Suprapubic skin (tissue), 4 donors: ENCODE measurements at regions not wholly inside any gene's neighbourhood (a gene's known extent, or its start where the extent isn't known, plus 50 kb on each side); places are given as distances from the start of the nearest gene placed in this dataset.
"Not testable (repeated sequence)": the region's sequence is repeated elsewhere in the genome, so short reads cannot be mapped to it uniquely, and the experiment has no call there.

Source experiments
- DNase-seq, 2 donors: peaks; one replicate each; pipeline ENCODE4 v3.0.0-alpha.2; 2019; ENCODE audit warnings: low spot score in 2 of 2
- H3K27ac ChIP-seq: fragments of 200-600 bp; sonication (generic); one replicate; pipeline ENCODE4 v1.5.1; 2019
- H3K27me3 ChIP-seq: fragments of 200-600 bp; sonication (generic); one replicate; pipeline ENCODE4 v1.5.1; 2019
- H3K36me3 ChIP-seq: fragments of 200-600 bp; sonication (generic); one replicate; pipeline ENCODE4 v1.5.1; 2019
- H3K4me1 ChIP-seq: fragments of 200-600 bp; sonication (generic); one replicate; pipeline ENCODE4 v1.5.1; 2019
- H3K4me3 ChIP-seq: fragments of 200-600 bp; sonication (generic); one replicate; pipeline ENCODE4 v1.5.1; 2019; ENCODE audit warnings: mild to moderate bottlenecking
- H3K9me3 ChIP-seq: fragments of 200-600 bp; sonication (generic); one replicate; pipeline ENCODE4 v1.5.1; 2019
- EP300 ChIP-seq: sonication (generic); formaldehyde crosslinking; IDR thresholded peaks from one replicate; pipeline ENCODE4 v1.6.1; 2017; ENCODE audit warnings: antibody characterized with exemption
- POLR2A ChIP-seq, 2 donors: fragments of 450-650 bp; IDR thresholded peaks; one replicate each; pipeline ENCODE4 v1.6.1; 2017; ENCODE audit warnings: antibody characterized with exemption in 2 of 2, mild to moderate bottlenecking in 2 of 2, moderate library complexity in 2 of 2
- POLR2AphosphoS5 ChIP-seq, 3 donors: sonication (generic); formaldehyde crosslinking; IDR thresholded peaks; one replicate each; pipeline ENCODE4 v1.6.1; 2017; ENCODE audit warnings: antibody characterized with exemption in 3 of 3
- WGBS: methylation state at CpG from one replicate; pipeline ENCODE4 v1.1.5; 2018; 5-methylcytosine and 5-hydroxymethylcytosine counted together
- TF ChIP-seq, protein P1 (sequence below), 2 donors: fragments of 200-600 bp in 1 of 2; fragments of 450-650 bp in 1 of 2; sonication (generic) in 1 of 2; IDR thresholded peaks; one replicate each; pipeline ENCODE4 v1.5.1; 2016 to 2019; ENCODE audit warnings: antibody characterized with exemption in 2 of 2, mild to moderate bottlenecking in 1 of 2, moderate library complexity in 1 of 2

DNA sequence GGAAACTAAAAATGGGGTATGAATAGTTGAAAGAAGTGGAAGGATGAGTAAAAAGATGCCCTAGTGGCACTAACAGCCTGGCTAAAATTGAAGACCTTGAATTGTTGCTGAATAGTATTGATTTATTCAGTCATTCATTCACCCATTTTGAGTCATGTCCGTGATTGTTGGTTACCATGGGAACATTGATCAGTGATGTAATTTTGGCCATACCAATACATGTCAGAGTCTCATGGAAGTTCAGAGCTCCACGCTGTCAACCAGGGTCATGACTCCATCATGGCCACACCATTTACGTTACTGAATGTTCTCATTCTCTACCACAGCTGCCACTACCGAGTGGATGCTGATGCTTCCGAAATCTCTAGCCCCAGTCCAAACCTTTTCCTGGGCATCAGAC is 62.5 kb upstream of the FOXE1 start:
- no peak for DNase-seq
- Histone ChIP-seq H3K27ac (no peak overlapping the region), H3K4me3 (no peak overlapping the region), H3K36me3 (no peaks in the 10 kb centered on the region), H3K27me3 (no peaks in the 10 kb centered on the region), H3K9me3 (no peaks in the 10 kb centered on the region), H3K4me1 (no peaks in the 10 kb centered on the region)
- 88% methylated on average over 5 of the region's 5 CpGs for WGBS
- no peak for TF ChIP-seq POLR2A (IDR thresholded peaks at IDR 0.05)
- TF ChIP-seq, protein P1, sequence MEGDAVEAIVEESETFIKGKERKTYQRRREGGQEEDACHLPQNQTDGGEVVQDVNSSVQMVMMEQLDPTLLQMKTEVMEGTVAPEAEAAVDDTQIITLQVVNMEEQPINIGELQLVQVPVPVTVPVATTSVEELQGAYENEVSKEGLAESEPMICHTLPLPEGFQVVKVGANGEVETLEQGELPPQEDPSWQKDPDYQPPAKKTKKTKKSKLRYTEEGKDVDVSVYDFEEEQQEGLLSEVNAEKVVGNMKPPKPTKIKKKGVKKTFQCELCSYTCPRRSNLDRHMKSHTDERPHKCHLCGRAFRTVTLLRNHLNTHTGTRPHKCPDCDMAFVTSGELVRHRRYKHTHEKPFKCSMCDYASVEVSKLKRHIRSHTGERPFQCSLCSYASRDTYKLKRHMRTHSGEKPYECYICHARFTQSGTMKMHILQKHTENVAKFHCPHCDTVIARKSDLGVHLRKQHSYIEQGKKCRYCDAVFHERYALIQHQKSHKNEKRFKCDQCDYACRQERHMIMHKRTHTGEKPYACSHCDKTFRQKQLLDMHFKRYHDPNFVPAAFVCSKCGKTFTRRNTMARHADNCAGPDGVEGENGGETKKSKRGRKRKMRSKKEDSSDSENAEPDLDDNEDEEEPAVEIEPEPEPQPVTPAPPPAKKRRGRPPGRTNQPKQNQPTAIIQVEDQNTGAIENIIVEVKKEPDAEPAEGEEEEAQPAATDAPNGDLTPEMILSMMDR (IDR thresholded peaks at IDR 0.05) = no peak
- no peak for TF ChIP-seq EP300
- no peak for TF ChIP-seq POLR2AphosphoS5 (IDR thresholded peaks at IDR 0.05)

GRCh38 chr9:97791542-97791941 is 61.5 kb upstream of the FOXE1 start:
- no peaks in the 10 kb centered on the region for H3K9me3 ChIP-seq
- no peaks in the 10 kb centered on the region for H3K36me3 ChIP-seq
- TF ChIP-seq POLR2A (IDR thresholded peaks at IDR 0.05) (no peak), POLR2AphosphoS5 (IDR thresholded peaks at IDR 0.05) (no peak), EP300 (no peak)
- TF ChIP-seq, protein P1 (IDR thresholded peaks at IDR 0.05) = no peak
- H3K4me1 ChIP-seq = no peaks in the 10 kb centered on the region
- no peak overlapping the region for H3K27ac ChIP-seq
- peaks cover under 1% of the 10 kb centered on the region for H3K27me3 ChIP-seq
- no peak for DNase-seq
- 40% methylated on average over 4 of the region's 4 CpGs for WGBS
- H3K4me3 ChIP-seq = no peak overlapping the region

- H3K4me3 ChIP-seq = no peak overlapping the region
- no peak for TF ChIP-seq EP300
- no peaks in the 10 kb centered on the region for H3K9me3 ChIP-seq
- H3K27ac ChIP-seq = no peak overlapping the region
- no peaks in the 10 kb centered on the region for H3K4me1 ChIP-seq
- peaks cover 5% of the 10 kb centered on the region for H3K27me3 ChIP-seq
- DNase-seq = no peak
- no peaks in the 10 kb centered on the region for H3K36me3 ChIP-seq
- 89% methylated on average over 1 of the region's 1 CpG for WGBS
These were observed 60.0 kb upstream of the FOXE1 start for GRCh38 chr9:97793067-97793466.

DNA sequence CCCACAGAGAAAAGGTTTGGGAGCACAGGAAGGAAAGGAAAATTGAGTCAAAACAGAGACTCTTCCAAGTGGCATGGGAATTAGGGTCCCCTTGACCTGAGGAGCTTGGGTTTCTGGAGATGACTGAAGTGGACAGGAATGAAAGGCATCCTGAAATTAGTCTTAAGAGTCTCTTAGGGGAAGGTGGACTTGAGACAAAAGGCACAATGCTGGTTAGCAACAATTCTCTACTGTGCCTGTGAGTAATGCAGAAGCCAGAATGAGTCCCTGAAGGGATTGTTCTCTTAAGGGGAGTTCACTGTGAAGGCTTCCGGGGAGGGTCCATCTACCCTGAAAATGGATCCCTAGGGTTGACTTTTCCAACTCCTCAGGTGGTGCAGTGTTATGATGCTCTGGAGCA is 58.4 kb upstream of the FOXE1 start:
- H3K27ac ChIP-seq = no peak overlapping the region
- no peak for DNase-seq
- H3K4me1 ChIP-seq = no peaks in the 10 kb centered on the region
- TF ChIP-seq EP300 = no peak
- TF ChIP-seq, protein P1 (IDR thresholded peaks at IDR 0.05) = no peak
- TF ChIP-seq POLR2A (IDR thresholded peaks at IDR 0.05) = no peak
- no peak for TF ChIP-seq POLR2AphosphoS5 (IDR thresholded peaks at IDR 0.05)
- no peak overlapping the region for H3K4me3 ChIP-seq
- H3K36me3 ChIP-seq = no peaks in the 10 kb centered on the region
- H3K27me3 ChIP-seq = peaks cover 5% of the 10 kb centered on the region
- 86% methylated on average over 1 of the region's 1 CpG for WGBS
- no peaks in the 10 kb centered on the region for H3K9me3 ChIP-seq

DNA sequence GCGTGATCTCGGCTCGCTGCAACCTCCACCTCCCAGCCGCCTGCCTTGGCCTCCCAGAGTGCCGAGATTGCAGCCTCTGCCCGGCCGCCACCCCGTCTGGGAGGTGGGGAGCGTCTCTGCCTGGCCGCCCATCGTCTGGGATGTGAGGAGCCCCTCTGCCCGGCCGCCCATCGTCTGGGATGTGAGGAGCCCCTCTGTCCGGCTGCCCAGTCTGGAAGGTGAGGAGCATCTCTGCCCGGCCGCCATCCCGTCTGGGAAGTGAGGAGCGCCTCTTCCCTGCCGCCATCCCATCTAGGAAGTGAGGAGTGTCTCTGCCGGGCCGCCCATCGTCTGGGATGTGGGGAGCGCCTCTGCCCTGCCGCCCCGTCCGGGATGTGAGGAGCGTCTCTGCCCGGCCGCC is 56.9 kb upstream of the FOXE1 start:
- not testable (repeated sequence) for H3K9me3 ChIP-seq, H3K36me3 ChIP-seq, H3K27me3 ChIP-seq, H3K27ac ChIP-seq, H3K4me1 ChIP-seq, H3K4me3 ChIP-seq, DNase-seq
- 96% methylated on average over 5 of the region's 30 CpGs for WGBS

- Histone ChIP-seq H3K27me3 (peaks cover 13% of the 10 kb centered on the region), H3K27ac (no peak overlapping the region)
- WGBS = 80% methylated on average over 1 of the region's 1 CpG
These were observed 51.8 kb upstream of the FOXE1 start for GRCh38 chr9:97801180-97801579.

More at GRCh38 chr9:97801180-97801579, 51.8 kb upstream of the FOXE1 start:
- H3K9me3 ChIP-seq = no peaks in the 10 kb centered on the region
- no peaks in the 10 kb centered on the region for H3K36me3 ChIP-seq
- DNase-seq = no peak
- TF ChIP-seq POLR2A (IDR thresholded peaks at IDR 0.05) (no peak), POLR2AphosphoS5 (IDR thresholded peaks at IDR 0.05) (no peak), EP300 (no peak)
- TF ChIP-seq, protein P1 (IDR thresholded peaks at IDR 0.05) = no peak
- H3K4me3 ChIP-seq = no peak overlapping the region
- H3K4me1 ChIP-seq = peaks cover 18% of the 10 kb centered on the region
